DOHH2 (cell line): ENCODE measurements at regions not wholly inside any gene's neighbourhood (a gene's known extent, or its start where the extent isn't known, plus 50 kb on each side); places are given as distances from the start of the nearest gene placed in this dataset.

ENCODE experiments used
- H3F3A ChIP-seq: fragments of 200-600 bp; sonication (generic), shearing (Covaris generic); 2 replicates; pipeline ENCODE4 v1.6.0; 2016; ENCODE audit warnings: antibody characterized with exemption, mild to moderate bottlenecking; ENCODE audit not compliant: control insufficient read depth, insufficient read depth
- H3K27ac ChIP-seq: fragments of 200-600 bp; sonication (generic); 2 replicates; pipeline ENCODE4 v1.5.1; 2014; ENCODE audit warnings: low read depth, mild to moderate bottlenecking, low read length, moderate library complexity
- H3K27me3 ChIP-seq: fragments of 200-600 bp; sonication (generic); 2 replicates; pipeline ENCODE4 v1.6.1; 2014; ENCODE audit warnings: mild to moderate bottlenecking, low read length, mixed read lengths; ENCODE audit not compliant: control insufficient read depth
- H3K36me3 ChIP-seq: fragments of 200-600 bp; sonication (generic); 2 replicates; pipeline ENCODE4 v1.6.1; 2014; ENCODE audit warnings: mild to moderate bottlenecking, low read length, moderate library complexity, mixed read lengths; ENCODE audit not compliant: control insufficient read depth
- H3K4me1 ChIP-seq: fragments of 200-600 bp; sonication (generic); 2 replicates; pipeline ENCODE4 v1.6.1; 2014; ENCODE audit warnings: mild to moderate bottlenecking, low read length, mixed read lengths; ENCODE audit not compliant: control insufficient read depth
- H3K4me2 ChIP-seq: fragments of 200-600 bp; sonication (generic); 2 replicates; pipeline ENCODE4 v1.6.0; 2014; ENCODE audit warnings: mild to moderate bottlenecking, low read length, moderate library complexity
- H3K4me3 ChIP-seq: fragments of 200-600 bp; sonication (generic); 2 replicates; pipeline ENCODE4 v1.5.1; 2014; ENCODE audit warnings: mild to moderate bottlenecking, low read length, mixed read lengths
- H3K79me2 ChIP-seq: fragments of 200-600 bp; sonication (generic); 2 replicates; pipeline ENCODE4 v1.6.1; 2014; ENCODE audit warnings: mild to moderate bottlenecking, low read length, mixed read lengths; ENCODE audit not compliant: control insufficient read depth
- H3K9me2 ChIP-seq: fragments of 200-600 bp; sonication (generic); replicated peaks from 2 replicates; pipeline ENCODE4 v1.6.1; 2014; ENCODE audit warnings: mild to moderate bottlenecking, low read length, mixed read lengths; ENCODE audit not compliant: control insufficient read depth
- H3K9me3 ChIP-seq: fragments of 200-600 bp; sonication (generic); 2 replicates; pipeline ENCODE4 v1.6.1; 2014; ENCODE audit warnings: antibody characterized with exemption, low read length, mixed read lengths; ENCODE audit not compliant: control insufficient read depth, insufficient read depth
- H4K20me1 ChIP-seq: fragments of 200-600 bp; sonication (generic); 2 replicates; pipeline ENCODE4 v1.6.0; 2014; ENCODE audit warnings: low read depth, mild to moderate bottlenecking, antibody characterized with exemption, low read length, moderate library complexity; ENCODE audit not compliant: control insufficient read depth, insufficient read depth
- EZH2phosphoT487 ChIP-seq: fragments of 200-600 bp; sonication (generic); IDR thresholded peaks from 2 replicates; pipeline ENCODE4 v1.6.1; 2017; ENCODE audit warnings: borderline replicate concordance, mild to moderate bottlenecking, antibody characterized with exemption, low read length, moderate library complexity, mixed read lengths
- TF ChIP-seq, protein P1 (sequence below): fragments of 200-600 bp; sonication (generic); IDR thresholded peaks from one replicate; pipeline ENCODE4 v1.5.1; 2014; ENCODE audit warnings: antibody characterized with exemption, mild to moderate bottlenecking, low read depth, low read length; ENCODE audit not compliant: poor library complexity, severe bottlenecking

DNA sequence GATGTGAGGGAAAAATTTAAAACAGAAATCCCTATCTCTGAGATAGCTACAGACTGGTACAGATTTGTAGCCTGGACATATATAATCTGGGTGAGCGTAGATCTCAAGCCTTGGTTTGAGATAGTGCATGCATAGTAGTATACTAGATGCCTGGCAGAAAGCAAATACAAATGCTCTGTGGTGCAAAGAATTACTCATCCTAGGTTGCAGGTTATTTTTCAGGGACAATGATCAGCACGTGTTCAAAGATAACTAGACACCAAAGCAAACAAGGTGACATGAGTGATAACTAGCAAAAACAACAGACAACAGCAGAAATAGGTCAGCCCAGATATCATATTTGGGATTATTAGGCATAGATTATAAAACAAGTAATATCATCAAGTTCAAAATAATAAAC, 292.5 kb downstream of the HLX start:
- Histone ChIP-seq H4K20me1 (no peaks in the 10 kb centered on the region), H3K4me3 (no peak overlapping the region), H3K4me1 (peaks cover 40% of the 10 kb centered on the region), H3K27ac (no peak overlapping the region), H3K27me3 (no peaks in the 10 kb centered on the region), H3K4me2 (no peak overlapping the region), H3K9me2 (no peaks in the 10 kb centered on the region), H3K79me2 (no peaks in the 10 kb centered on the region), H3K36me3 (no peaks in the 10 kb centered on the region), H3K9me3 (peaks cover 10% of the 10 kb centered on the region; the same call in 1 of the 2 replicates), H3F3A (peaks cover 15% of the 10 kb centered on the region)
- no peak for TF ChIP-seq EZH2phosphoT487
- TF ChIP-seq, protein P1, sequence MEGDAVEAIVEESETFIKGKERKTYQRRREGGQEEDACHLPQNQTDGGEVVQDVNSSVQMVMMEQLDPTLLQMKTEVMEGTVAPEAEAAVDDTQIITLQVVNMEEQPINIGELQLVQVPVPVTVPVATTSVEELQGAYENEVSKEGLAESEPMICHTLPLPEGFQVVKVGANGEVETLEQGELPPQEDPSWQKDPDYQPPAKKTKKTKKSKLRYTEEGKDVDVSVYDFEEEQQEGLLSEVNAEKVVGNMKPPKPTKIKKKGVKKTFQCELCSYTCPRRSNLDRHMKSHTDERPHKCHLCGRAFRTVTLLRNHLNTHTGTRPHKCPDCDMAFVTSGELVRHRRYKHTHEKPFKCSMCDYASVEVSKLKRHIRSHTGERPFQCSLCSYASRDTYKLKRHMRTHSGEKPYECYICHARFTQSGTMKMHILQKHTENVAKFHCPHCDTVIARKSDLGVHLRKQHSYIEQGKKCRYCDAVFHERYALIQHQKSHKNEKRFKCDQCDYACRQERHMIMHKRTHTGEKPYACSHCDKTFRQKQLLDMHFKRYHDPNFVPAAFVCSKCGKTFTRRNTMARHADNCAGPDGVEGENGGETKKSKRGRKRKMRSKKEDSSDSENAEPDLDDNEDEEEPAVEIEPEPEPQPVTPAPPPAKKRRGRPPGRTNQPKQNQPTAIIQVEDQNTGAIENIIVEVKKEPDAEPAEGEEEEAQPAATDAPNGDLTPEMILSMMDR: no peak

GRCh38 chr1:221172841-221173240, 293.6 kb downstream of the HLX start:
- no peaks in the 10 kb centered on the region for H3K36me3 ChIP-seq
- peaks cover 31% of the 10 kb centered on the region for H3K4me1 ChIP-seq
- TF ChIP-seq, protein P1: no peak
- TF ChIP-seq EZH2phosphoT487: no peak
- H3K4me3 ChIP-seq: no peak overlapping the region
- H3K79me2 ChIP-seq: no peaks in the 10 kb centered on the region
- no peaks in the 10 kb centered on the region for H3K27me3 ChIP-seq
- H3K9me2 ChIP-seq: no peaks in the 10 kb centered on the region
- H3K27ac ChIP-seq: no peak overlapping the region
- peaks cover 5% of the 10 kb centered on the region for H3F3A ChIP-seq
- H3K9me3 ChIP-seq: peaks cover 10% of the 10 kb centered on the region; the same call in 1 of the 2 replicates
- no peak overlapping the region for H3K4me2 ChIP-seq
- no peaks in the 10 kb centered on the region for H4K20me1 ChIP-seq

- peaks cover 10% of the 10 kb centered on the region; the same call in 1 of the 2 replicates for H3K9me3 ChIP-seq
Observed at GRCh38 chr1:221174330-221174993, 295.2 kb downstream of the HLX start.

More at GRCh38 chr1:221174330-221174993, 295.2 kb downstream of the HLX start:
- Histone ChIP-seq H3K9me2 (no peaks in the 10 kb centered on the region), H3K27me3 (no peaks in the 10 kb centered on the region), H3K4me1 (peaks cover 14% of the 10 kb centered on the region), H3F3A (no peaks in the 10 kb centered on the region), H3K36me3 (no peaks in the 10 kb centered on the region), H4K20me1 (no peaks in the 10 kb centered on the region), H3K79me2 (no peaks in the 10 kb centered on the region), H3K4me2 (no peak overlapping the region), H3K4me3 (no peak overlapping the region), H3K27ac (no peak overlapping the region)
- TF ChIP-seq, protein P1: no peak
- TF ChIP-seq EZH2phosphoT487: no peak
